Suprapubic skin (tissue), 4 donors: ENCODE measurements at regions not wholly inside any gene's neighbourhood (a gene's known extent, or its start where the extent isn't known, plus 50 kb on each side); places are given as distances from the start of the nearest gene placed in this dataset.

Experiments
- DNase-seq, 2 donors: peaks; one replicate each; pipeline ENCODE4 v3.0.0-alpha.2; 2019; ENCODE audit warnings: low spot score in 2 of 2
- H3K27ac ChIP-seq: fragments of 200-600 bp; sonication (generic); one replicate; pipeline ENCODE4 v1.5.1; 2019
- H3K27me3 ChIP-seq: fragments of 200-600 bp; sonication (generic); one replicate; pipeline ENCODE4 v1.5.1; 2019
- H3K36me3 ChIP-seq: fragments of 200-600 bp; sonication (generic); one replicate; pipeline ENCODE4 v1.5.1; 2019
- H3K4me1 ChIP-seq: fragments of 200-600 bp; sonication (generic); one replicate; pipeline ENCODE4 v1.5.1; 2019
- H3K4me3 ChIP-seq: fragments of 200-600 bp; sonication (generic); one replicate; pipeline ENCODE4 v1.5.1; 2019; ENCODE audit warnings: mild to moderate bottlenecking
- H3K9me3 ChIP-seq: fragments of 200-600 bp; sonication (generic); one replicate; pipeline ENCODE4 v1.5.1; 2019
- EP300 ChIP-seq: sonication (generic); formaldehyde crosslinking; IDR thresholded peaks from one replicate; pipeline ENCODE4 v1.6.1; 2017; ENCODE audit warnings: antibody characterized with exemption
- POLR2A ChIP-seq, 2 donors: fragments of 450-650 bp; IDR thresholded peaks; one replicate each; pipeline ENCODE4 v1.6.1; 2017; ENCODE audit warnings: antibody characterized with exemption in 2 of 2, mild to moderate bottlenecking in 2 of 2, moderate library complexity in 2 of 2
- POLR2AphosphoS5 ChIP-seq, 3 donors: sonication (generic); formaldehyde crosslinking; IDR thresholded peaks; one replicate each; pipeline ENCODE4 v1.6.1; 2017; ENCODE audit warnings: antibody characterized with exemption in 3 of 3
- WGBS: methylation state at CpG from one replicate; pipeline ENCODE4 v1.1.5; 2018; 5-methylcytosine and 5-hydroxymethylcytosine counted together
- TF ChIP-seq, protein P1 (sequence below), 2 donors: fragments of 200-600 bp in 1 of 2; fragments of 450-650 bp in 1 of 2; sonication (generic) in 1 of 2; IDR thresholded peaks; one replicate each; pipeline ENCODE4 v1.5.1; 2016 to 2019; ENCODE audit warnings: antibody characterized with exemption in 2 of 2, mild to moderate bottlenecking in 1 of 2, moderate library complexity in 1 of 2

DNA sequence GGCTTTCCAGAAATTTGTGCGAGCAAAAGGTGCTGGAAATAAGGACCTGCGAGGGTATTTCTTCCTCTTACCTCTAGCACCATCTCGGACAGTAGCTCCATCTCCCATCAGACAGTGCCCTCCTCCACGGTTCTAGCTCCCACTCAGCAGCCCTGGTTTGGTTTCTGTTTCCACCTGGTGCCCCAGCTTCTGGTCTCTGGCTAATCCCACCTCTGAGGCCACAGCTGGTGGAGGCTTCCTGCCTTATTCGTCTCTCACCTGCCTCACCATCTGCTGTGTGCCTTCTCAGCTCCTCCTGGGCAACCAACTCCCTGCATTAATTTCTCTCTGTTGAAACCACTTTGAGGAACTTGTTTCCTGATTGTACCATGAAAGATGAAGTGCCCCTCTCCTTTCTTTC lies 162.4 kb upstream of the CDYL start:
- Histone ChIP-seq H3K4me1 (peaks cover 21% of the 10 kb centered on the region), H3K9me3 (no peaks in the 10 kb centered on the region), H3K36me3 (no peaks in the 10 kb centered on the region), H3K27ac (no peak overlapping the region), H3K27me3 (no peaks in the 10 kb centered on the region), H3K4me3 (no peak overlapping the region)
- DNase-seq, result no peak
- TF ChIP-seq POLR2A (IDR thresholded peaks at IDR 0.05) (no peak), POLR2AphosphoS5 (IDR thresholded peaks at IDR 0.05) (no peak), EP300 (no peak)
- TF ChIP-seq, protein P1, sequence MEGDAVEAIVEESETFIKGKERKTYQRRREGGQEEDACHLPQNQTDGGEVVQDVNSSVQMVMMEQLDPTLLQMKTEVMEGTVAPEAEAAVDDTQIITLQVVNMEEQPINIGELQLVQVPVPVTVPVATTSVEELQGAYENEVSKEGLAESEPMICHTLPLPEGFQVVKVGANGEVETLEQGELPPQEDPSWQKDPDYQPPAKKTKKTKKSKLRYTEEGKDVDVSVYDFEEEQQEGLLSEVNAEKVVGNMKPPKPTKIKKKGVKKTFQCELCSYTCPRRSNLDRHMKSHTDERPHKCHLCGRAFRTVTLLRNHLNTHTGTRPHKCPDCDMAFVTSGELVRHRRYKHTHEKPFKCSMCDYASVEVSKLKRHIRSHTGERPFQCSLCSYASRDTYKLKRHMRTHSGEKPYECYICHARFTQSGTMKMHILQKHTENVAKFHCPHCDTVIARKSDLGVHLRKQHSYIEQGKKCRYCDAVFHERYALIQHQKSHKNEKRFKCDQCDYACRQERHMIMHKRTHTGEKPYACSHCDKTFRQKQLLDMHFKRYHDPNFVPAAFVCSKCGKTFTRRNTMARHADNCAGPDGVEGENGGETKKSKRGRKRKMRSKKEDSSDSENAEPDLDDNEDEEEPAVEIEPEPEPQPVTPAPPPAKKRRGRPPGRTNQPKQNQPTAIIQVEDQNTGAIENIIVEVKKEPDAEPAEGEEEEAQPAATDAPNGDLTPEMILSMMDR (IDR thresholded peaks at IDR 0.05), result no peak
- 93% methylated on average over 5 of the region's 5 CpGs for WGBS

GRCh38 chr6:4613381-4613780 lies 162.8 kb upstream of the CDYL start:
- peaks cover 21% of the 10 kb centered on the region for H3K4me1 ChIP-seq
- H3K27ac ChIP-seq, result no peak overlapping the region
- H3K4me3 ChIP-seq, result no peak overlapping the region
- TF ChIP-seq EP300, result no peak
- TF ChIP-seq, protein P1 (IDR thresholded peaks at IDR 0.05), result no peak
- no peak for TF ChIP-seq POLR2A (IDR thresholded peaks at IDR 0.05)
- TF ChIP-seq POLR2AphosphoS5 (IDR thresholded peaks at IDR 0.05), result no peak
- no peak for DNase-seq
- H3K36me3 ChIP-seq, result no peaks in the 10 kb centered on the region
- WGBS, result 100% methylated on average over 2 of the region's 2 CpGs
- H3K27me3 ChIP-seq, result no peaks in the 10 kb centered on the region
- no peaks in the 10 kb centered on the region for H3K9me3 ChIP-seq

GRCh38 chr6:4612636-4613171 lies 163.5 kb upstream of the CDYL start:
- Histone ChIP-seq H3K4me1 (peaks cover 24% of the 10 kb centered on the region), H3K9me3 (no peaks in the 10 kb centered on the region), H3K4me3 (no peak overlapping the region), H3K27me3 (no peaks in the 10 kb centered on the region), H3K27ac (peak overlapping the region; percentile 38), H3K36me3 (no peaks in the 10 kb centered on the region)
- DNase-seq, result no peak
- 63% methylated on average over 5 of the region's 5 CpGs for WGBS
- TF ChIP-seq POLR2AphosphoS5 (IDR thresholded peaks at IDR 0.05) (peak in 1 of 3 donors; percentile 46), POLR2A (IDR thresholded peaks at IDR 0.05) (no peak)

- Histone ChIP-seq H3K9me3 (no peaks in the 10 kb centered on the region), H3K4me3 (no peak overlapping the region), H3K27ac (no peak overlapping the region), H3K4me1 (peaks cover 36% of the 10 kb centered on the region), H3K27me3 (no peaks in the 10 kb centered on the region), H3K36me3 (no peaks in the 10 kb centered on the region)
- TF ChIP-seq, protein P1 (IDR thresholded peaks at IDR 0.05), result no peak
- TF ChIP-seq EP300 (no peak), POLR2AphosphoS5 (IDR thresholded peaks at IDR 0.05) (no peak), POLR2A (IDR thresholded peaks at IDR 0.05) (no peak)
- WGBS, result 41% methylated on average over 9 of the region's 9 CpGs
- DNase-seq, result no peak
These were observed 164.6 kb upstream of the CDYL start for GRCh38 chr6:4611429-4612129.

DNA sequence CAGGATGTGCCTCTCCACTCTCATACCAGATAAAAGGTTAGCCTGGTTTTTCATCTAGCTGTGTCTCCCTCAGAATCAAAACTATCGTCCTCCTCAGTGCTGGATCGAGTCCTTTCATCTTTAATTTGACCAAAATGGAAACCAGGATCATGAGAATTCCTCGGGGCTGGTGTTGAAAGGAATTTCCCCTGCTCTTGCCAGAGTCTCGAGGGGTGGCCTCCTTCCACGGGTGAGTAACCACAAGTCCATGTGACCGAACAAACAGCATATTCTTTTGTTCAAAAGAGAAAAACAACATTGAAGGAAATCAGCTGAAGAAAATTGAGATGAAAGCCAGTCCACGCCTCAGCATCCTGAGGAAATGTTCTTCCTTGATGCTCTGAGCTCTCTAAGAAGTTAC lies 165.9 kb upstream of the CDYL start:
- Histone ChIP-seq H3K9me3 (no peaks in the 10 kb centered on the region), H3K27ac (peak overlapping the region; percentile 11), H3K4me3 (no peak overlapping the region), H3K36me3 (no peaks in the 10 kb centered on the region), H3K4me1 (peaks cover 36% of the 10 kb centered on the region), H3K27me3 (no peaks in the 10 kb centered on the region)
- WGBS, result 31% methylated on average over 7 of the region's 7 CpGs
- DNase-seq, result peak in 1 of 2 donors; percentile 75
- peak in 1 of 3 donors; percentile 37 for TF ChIP-seq POLR2AphosphoS5 (IDR thresholded peaks at IDR 0.05)
- no peak for TF ChIP-seq EP300
- TF ChIP-seq, protein P1 (IDR thresholded peaks at IDR 0.05), result no peak
- no peak for TF ChIP-seq POLR2A (IDR thresholded peaks at IDR 0.05)
